WTC11 (cell line): ENCODE measurements at regions not wholly inside any gene's neighbourhood (a gene's known extent, or its start where the extent isn't known, plus 50 kb on each side); places are given as distances from the start of the nearest gene placed in this dataset.
"Not testable (repeated sequence)": the region's sequence is repeated elsewhere in the genome, so short reads cannot be mapped to it uniquely, and the experiment has no call there.

Experiments
- ETV6 ChIP-seq: sonication (generic); formaldehyde crosslinking; IDR thresholded peaks from 2 replicates; pipeline ENCODE4 v1.8.1; 2022; ENCODE audit warnings: mild to moderate bottlenecking, missing genetic modification reagents
- FOXJ3 ChIP-seq: sonication (generic); formaldehyde crosslinking; IDR thresholded peaks from 2 replicates; pipeline ENCODE4 v1.9.0; 2021; ENCODE audit warnings: missing genetic modification reagents, mild to moderate bottlenecking, borderline replicate concordance
- MYBL2 ChIP-seq: sonication (generic); formaldehyde crosslinking; IDR thresholded peaks from 2 replicates; pipeline ENCODE4 v1.8.1; 2023; ENCODE audit warnings: mild to moderate bottlenecking, moderate library complexity, missing genetic modification reagents
- TCF7 ChIP-seq: sonication (generic); formaldehyde crosslinking; IDR thresholded peaks from 2 replicates; pipeline ENCODE4 v1.8.0; 2022; ENCODE audit warnings: mild to moderate bottlenecking, low read depth, missing genetic modification reagents, moderate library complexity
- ZNF121 ChIP-seq: sonication (generic); formaldehyde crosslinking; IDR thresholded peaks from 2 replicates; pipeline ENCODE4 v1.8.0; 2023; ENCODE audit warnings: missing genetic modification reagents
- ZNF396 ChIP-seq: fragments of 250-450 bp; sonication (Bioruptor Pico); IDR thresholded peaks from 2 replicates; pipeline ENCODE4 v1.8.0; 2021; ENCODE audit warnings: mild to moderate bottlenecking, moderate library complexity, borderline replicate concordance
- TF ChIP-seq, protein P1 (sequence below): fragments of 200-600 bp; IDR thresholded peaks from 2 replicates; pipeline ENCODE4 v1.8.0; 2022; ENCODE audit warnings: antibody characterized with exemption
- TF ChIP-seq, protein P2 (sequence below): sonication (generic); formaldehyde crosslinking; IDR thresholded peaks from 2 replicates; pipeline ENCODE4 v1.8.1; 2023; ENCODE audit warnings: mild to moderate bottlenecking, missing genetic modification reagents
- TF ChIP-seq, protein P3 (sequence below): fragments of 250-450 bp; sonication (Bioruptor Pico); IDR thresholded peaks from 2 replicates; pipeline ENCODE4 v1.9.0; 2021; ENCODE audit warnings: mild to moderate bottlenecking
- TF ChIP-seq, protein P4 (sequence below): sonication (generic); formaldehyde crosslinking; conservative IDR thresholded peaks from 2 replicates; pipeline ENCODE4 v1.8.1; 2023; ENCODE audit warnings: mild to moderate bottlenecking, low read depth, missing genetic modification reagents, moderate library complexity
- TF ChIP-seq, protein P5 (sequence below): sonication (generic); formaldehyde crosslinking; IDR thresholded peaks from 2 replicates; pipeline ENCODE4 v1.8.1; 2022; ENCODE audit warnings: mild to moderate bottlenecking, missing genetic modification reagents, moderate library complexity, borderline replicate concordance
- TF ChIP-seq, protein P6 (sequence below): sonication (generic); formaldehyde crosslinking; IDR thresholded peaks from 2 replicates; pipeline ENCODE4 v1.8.0; 2023; ENCODE audit warnings: mild to moderate bottlenecking, missing genetic modification reagents
- TF ChIP-seq, protein P7 (sequence below): sonication (generic); formaldehyde crosslinking; IDR thresholded peaks from 2 replicates; pipeline ENCODE4 v1.8.1; 2022; ENCODE audit warnings: missing genetic modification reagents, borderline replicate concordance

DNA sequence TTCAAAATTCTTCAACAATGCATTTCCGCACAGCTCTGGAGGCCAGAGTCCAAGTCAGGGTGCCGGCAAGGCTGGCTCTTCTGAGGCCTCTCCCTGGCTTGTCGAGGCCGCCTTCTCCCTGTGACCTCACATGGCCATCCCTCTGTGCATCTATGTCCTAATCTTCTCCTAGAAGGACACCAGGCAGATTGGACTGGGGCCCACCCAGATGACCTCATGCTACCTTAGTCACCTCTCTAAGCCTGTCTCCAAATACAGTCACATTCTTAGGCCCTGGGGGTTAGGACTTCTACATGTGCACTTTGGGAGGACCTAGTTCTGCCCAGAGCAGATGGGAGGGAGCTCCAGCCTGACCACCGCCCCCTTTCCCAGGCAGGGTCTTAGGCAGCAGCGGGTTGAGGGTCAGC lies 137.7 kb downstream of the NPIPB11 start:
- TF ChIP-seq, protein P1, sequence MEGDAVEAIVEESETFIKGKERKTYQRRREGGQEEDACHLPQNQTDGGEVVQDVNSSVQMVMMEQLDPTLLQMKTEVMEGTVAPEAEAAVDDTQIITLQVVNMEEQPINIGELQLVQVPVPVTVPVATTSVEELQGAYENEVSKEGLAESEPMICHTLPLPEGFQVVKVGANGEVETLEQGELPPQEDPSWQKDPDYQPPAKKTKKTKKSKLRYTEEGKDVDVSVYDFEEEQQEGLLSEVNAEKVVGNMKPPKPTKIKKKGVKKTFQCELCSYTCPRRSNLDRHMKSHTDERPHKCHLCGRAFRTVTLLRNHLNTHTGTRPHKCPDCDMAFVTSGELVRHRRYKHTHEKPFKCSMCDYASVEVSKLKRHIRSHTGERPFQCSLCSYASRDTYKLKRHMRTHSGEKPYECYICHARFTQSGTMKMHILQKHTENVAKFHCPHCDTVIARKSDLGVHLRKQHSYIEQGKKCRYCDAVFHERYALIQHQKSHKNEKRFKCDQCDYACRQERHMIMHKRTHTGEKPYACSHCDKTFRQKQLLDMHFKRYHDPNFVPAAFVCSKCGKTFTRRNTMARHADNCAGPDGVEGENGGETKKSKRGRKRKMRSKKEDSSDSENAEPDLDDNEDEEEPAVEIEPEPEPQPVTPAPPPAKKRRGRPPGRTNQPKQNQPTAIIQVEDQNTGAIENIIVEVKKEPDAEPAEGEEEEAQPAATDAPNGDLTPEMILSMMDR: not testable (repeated sequence)
- TF ChIP-seq, protein P2, sequence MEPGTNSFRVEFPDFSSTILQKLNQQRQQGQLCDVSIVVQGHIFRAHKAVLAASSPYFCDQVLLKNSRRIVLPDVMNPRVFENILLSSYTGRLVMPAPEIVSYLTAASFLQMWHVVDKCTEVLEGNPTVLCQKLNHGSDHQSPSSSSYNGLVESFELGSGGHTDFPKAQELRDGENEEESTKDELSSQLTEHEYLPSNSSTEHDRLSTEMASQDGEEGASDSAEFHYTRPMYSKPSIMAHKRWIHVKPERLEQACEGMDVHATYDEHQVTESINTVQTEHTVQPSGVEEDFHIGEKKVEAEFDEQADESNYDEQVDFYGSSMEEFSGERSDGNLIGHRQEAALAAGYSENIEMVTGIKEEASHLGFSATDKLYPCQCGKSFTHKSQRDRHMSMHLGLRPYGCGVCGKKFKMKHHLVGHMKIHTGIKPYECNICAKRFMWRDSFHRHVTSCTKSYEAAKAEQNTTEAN: not testable (repeated sequence)
- TF ChIP-seq, protein P3, sequence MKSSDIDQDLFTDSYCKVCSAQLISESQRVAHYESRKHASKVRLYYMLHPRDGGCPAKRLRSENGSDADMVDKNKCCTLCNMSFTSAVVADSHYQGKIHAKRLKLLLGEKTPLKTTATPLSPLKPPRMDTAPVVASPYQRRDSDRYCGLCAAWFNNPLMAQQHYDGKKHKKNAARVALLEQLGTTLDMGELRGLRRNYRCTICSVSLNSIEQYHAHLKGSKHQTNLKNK (CRISPR knock-in tag): not testable (repeated sequence)
- TF ChIP-seq ZNF121 (CRISPR knock-in tag); FOXJ3 (CRISPR knock-in tag); MYBL2 (CRISPR knock-in tag); ZNF396 (CRISPR knock-in tag); TCF7 (CRISPR knock-in tag); ETV6: not testable (repeated sequence)
- TF ChIP-seq, protein P4, sequence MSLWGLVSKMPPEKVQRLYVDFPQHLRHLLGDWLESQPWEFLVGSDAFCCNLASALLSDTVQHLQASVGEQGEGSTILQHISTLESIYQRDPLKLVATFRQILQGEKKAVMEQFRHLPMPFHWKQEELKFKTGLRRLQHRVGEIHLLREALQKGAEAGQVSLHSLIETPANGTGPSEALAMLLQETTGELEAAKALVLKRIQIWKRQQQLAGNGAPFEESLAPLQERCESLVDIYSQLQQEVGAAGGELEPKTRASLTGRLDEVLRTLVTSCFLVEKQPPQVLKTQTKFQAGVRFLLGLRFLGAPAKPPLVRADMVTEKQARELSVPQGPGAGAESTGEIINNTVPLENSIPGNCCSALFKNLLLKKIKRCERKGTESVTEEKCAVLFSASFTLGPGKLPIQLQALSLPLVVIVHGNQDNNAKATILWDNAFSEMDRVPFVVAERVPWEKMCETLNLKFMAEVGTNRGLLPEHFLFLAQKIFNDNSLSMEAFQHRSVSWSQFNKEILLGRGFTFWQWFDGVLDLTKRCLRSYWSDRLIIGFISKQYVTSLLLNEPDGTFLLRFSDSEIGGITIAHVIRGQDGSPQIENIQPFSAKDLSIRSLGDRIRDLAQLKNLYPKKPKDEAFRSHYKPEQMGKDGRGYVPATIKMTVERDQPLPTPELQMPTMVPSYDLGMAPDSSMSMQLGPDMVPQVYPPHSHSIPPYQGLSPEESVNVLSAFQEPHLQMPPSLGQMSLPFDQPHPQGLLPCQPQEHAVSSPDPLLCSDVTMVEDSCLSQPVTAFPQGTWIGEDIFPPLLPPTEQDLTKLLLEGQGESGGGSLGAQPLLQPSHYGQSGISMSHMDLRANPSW (CRISPR knock-in tag): not testable (repeated sequence)
- TF ChIP-seq, protein P5, sequence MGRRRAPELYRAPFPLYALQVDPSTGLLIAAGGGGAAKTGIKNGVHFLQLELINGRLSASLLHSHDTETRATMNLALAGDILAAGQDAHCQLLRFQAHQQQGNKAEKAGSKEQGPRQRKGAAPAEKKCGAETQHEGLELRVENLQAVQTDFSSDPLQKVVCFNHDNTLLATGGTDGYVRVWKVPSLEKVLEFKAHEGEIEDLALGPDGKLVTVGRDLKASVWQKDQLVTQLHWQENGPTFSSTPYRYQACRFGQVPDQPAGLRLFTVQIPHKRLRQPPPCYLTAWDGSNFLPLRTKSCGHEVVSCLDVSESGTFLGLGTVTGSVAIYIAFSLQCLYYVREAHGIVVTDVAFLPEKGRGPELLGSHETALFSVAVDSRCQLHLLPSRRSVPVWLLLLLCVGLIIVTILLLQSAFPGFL: not testable (repeated sequence)
- TF ChIP-seq, protein P6, sequence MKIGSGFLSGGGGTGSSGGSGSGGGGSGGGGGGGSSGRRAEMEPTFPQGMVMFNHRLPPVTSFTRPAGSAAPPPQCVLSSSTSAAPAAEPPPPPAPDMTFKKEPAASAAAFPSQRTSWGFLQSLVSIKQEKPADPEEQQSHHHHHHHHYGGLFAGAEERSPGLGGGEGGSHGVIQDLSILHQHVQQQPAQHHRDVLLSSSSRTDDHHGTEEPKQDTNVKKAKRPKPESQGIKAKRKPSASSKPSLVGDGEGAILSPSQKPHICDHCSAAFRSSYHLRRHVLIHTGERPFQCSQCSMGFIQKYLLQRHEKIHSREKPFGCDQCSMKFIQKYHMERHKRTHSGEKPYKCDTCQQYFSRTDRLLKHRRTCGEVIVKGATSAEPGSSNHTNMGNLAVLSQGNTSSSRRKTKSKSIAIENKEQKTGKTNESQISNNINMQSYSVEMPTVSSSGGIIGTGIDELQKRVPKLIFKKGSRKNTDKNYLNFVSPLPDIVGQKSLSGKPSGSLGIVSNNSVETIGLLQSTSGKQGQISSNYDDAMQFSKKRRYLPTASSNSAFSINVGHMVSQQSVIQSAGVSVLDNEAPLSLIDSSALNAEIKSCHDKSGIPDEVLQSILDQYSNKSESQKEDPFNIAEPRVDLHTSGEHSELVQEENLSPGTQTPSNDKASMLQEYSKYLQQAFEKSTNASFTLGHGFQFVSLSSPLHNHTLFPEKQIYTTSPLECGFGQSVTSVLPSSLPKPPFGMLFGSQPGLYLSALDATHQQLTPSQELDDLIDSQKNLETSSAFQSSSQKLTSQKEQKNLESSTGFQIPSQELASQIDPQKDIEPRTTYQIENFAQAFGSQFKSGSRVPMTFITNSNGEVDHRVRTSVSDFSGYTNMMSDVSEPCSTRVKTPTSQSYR: not testable (repeated sequence)
- TF ChIP-seq, protein P7, sequence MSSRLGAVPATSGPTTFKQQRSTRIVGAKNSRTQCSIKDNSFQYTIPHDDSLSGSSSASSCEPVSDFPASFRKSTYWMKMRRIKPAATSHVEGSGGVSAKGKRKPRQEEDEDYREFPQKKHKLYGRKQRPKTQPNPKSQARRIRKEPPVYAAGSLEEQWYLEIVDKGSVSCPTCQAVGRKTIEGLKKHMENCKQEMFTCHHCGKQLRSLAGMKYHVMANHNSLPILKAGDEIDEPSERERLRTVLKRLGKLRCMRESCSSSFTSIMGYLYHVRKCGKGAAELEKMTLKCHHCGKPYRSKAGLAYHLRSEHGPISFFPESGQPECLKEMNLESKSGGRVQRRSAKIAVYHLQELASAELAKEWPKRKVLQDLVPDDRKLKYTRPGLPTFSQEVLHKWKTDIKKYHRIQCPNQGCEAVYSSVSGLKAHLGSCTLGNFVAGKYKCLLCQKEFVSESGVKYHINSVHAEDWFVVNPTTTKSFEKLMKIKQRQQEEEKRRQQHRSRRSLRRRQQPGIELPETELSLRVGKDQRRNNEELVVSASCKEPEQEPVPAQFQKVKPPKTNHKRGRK (CRISPR knock-in tag): not testable (repeated sequence)
